SU-DHL-6 (cell line): ENCODE measurements at regions not wholly inside any gene's neighbourhood (a gene's known extent, or its start where the extent isn't known, plus 50 kb on each side); places are given as distances from the start of the nearest gene placed in this dataset.

Source experiments
- H2AFZ ChIP-seq: fragments of 200-600 bp; sonication (generic); 2 replicates; pipeline ENCODE4 v1.6.1; 2014; ENCODE audit warnings: low read depth, mild to moderate bottlenecking, moderate library complexity, mixed read lengths, antibody characterized with exemption, low read length; ENCODE audit not compliant: severe bottlenecking
- H3F3A ChIP-seq: fragments of 200-600 bp; shearing (Covaris generic); 2 replicates; pipeline ENCODE4 v1.6.0; 2016; ENCODE audit warnings: antibody characterized with exemption, mild to moderate bottlenecking; ENCODE audit not compliant: insufficient read depth
- H3K27ac ChIP-seq: fragments of 200-600 bp; sonication (generic); 2 replicates; pipeline ENCODE4 v1.5.1; 2016; ENCODE audit warnings: low read depth, mild to moderate bottlenecking, low read length, moderate library complexity, mixed read lengths
- H3K27me3 ChIP-seq: fragments of 200-600 bp; sonication (generic), shearing (Covaris generic); 2 replicates; pipeline ENCODE4 v1.6.0; 2014; ENCODE audit warnings: mild to moderate bottlenecking, low read length
- H3K36me3 ChIP-seq: fragments of 200-600 bp; sonication (generic); 2 replicates; pipeline ENCODE4 v1.6.1; 2014; ENCODE audit warnings: mild to moderate bottlenecking, low read length, mixed read lengths
- H3K4me2 ChIP-seq: fragments of 300-600, 200-600 bp; shearing (Covaris generic), sonication (generic); 2 replicates; pipeline ENCODE4 v1.6.0; 2014; ENCODE audit warnings: low read length, low read depth, mild to moderate bottlenecking; ENCODE audit not compliant: poor library complexity, severe bottlenecking
- H3K4me3 ChIP-seq: fragments of 200-600 bp; sonication (generic); 2 replicates; pipeline ENCODE4 v1.5.1; 2014; ENCODE audit warnings: antibody characterized with exemption, low read length, mild to moderate bottlenecking, mixed read lengths; ENCODE audit not compliant: insufficient read depth, poor library complexity, severe bottlenecking
- H3K79me2 ChIP-seq: fragments of 200-600 bp; sonication (generic); 2 replicates; pipeline ENCODE4 v1.6.1; 2014; ENCODE audit warnings: mild to moderate bottlenecking, low read length, moderate library complexity; ENCODE audit not compliant: insufficient read depth
- H3K9ac ChIP-seq: fragments of 200-600 bp; sonication (generic); 2 replicates; pipeline ENCODE4 v1.7.0; 2014; ENCODE audit warnings: mild to moderate bottlenecking, low read length
- H3K9me2 ChIP-seq: fragments of 200-600 bp; sonication (generic); replicated peaks from 2 replicates; pipeline ENCODE4 v1.6.1; 2014; ENCODE audit warnings: low read length; ENCODE audit not compliant: insufficient read depth
- H3K9me3 ChIP-seq: fragments of 200-600 bp; sonication (generic); 2 replicates; pipeline ENCODE4 v1.6.1; 2014; ENCODE audit warnings: low read length, mixed read lengths; ENCODE audit not compliant: insufficient read depth
- H4K20me1 ChIP-seq: fragments of 200-600 bp; sonication (generic); 2 replicates; pipeline ENCODE4 v1.6.1; 2014; ENCODE audit warnings: low read depth, mild to moderate bottlenecking, antibody characterized with exemption, low read length, moderate library complexity, mixed read lengths
- EZH2phosphoT487 ChIP-seq: fragments of 200-600 bp; sonication (generic), shearing (Covaris generic); conservative IDR thresholded peaks from 2 replicates; pipeline ENCODE4 v1.6.1; 2018; ENCODE audit warnings: mild to moderate bottlenecking, antibody characterized with exemption, low read length, moderate library complexity, mixed read lengths

GRCh38 chr9:106801816-106802215 is 61.1 kb upstream of the ZNF462 start:
- TF ChIP-seq EZH2phosphoT487 = no peak

More at GRCh38 chr9:106801816-106802215, 61.1 kb upstream of the ZNF462 start:
- no peak overlapping the region for H3K4me2 ChIP-seq
- no peaks in the 10 kb centered on the region for H3K36me3 ChIP-seq
- no peaks in the 10 kb centered on the region for H3K9me2 ChIP-seq
- no peak overlapping the region for H3K27ac ChIP-seq
- H3K9ac ChIP-seq = no peak overlapping the region
- H3K27me3 ChIP-seq = no peaks in the 10 kb centered on the region
- H3K4me3 ChIP-seq = no peak overlapping the region
- H3K9me3 ChIP-seq = no peaks in the 10 kb centered on the region
- no peaks in the 10 kb centered on the region for H3K79me2 ChIP-seq
- H2AFZ ChIP-seq = no peak overlapping the region
- H4K20me1 ChIP-seq = no peaks in the 10 kb centered on the region
- no peaks in the 10 kb centered on the region for H3F3A ChIP-seq
